Glutamatergic neuron (in vitro differentiated cells): ENCODE measurements at regions not wholly inside any gene's neighbourhood (a gene's known extent, or its start where the extent isn't known, plus 50 kb on each side); places are given as distances from the start of the nearest gene placed in this dataset.

Experiments
- DNase-seq: peaks from one replicate; pipeline ENCODE4 v3.0.0; 2022
- H3K27ac Mint-ChIP-seq: one replicate; pipeline ENCODE4 v1.8.0; 2020; ENCODE audit warnings: mild to moderate bottlenecking, mixed read lengths, inconsistent platforms; ENCODE audit not compliant: unreplicated experiment
- H3K27me3 Mint-ChIP-seq: one replicate; pipeline ENCODE4 v1.8.0; 2020; ENCODE audit warnings: mild to moderate bottlenecking, moderate library complexity, mixed read lengths, inconsistent platforms; ENCODE audit not compliant: unreplicated experiment
- H3K36me3 Mint-ChIP-seq: one replicate; pipeline ENCODE4 v1.8.0; 2020; ENCODE audit warnings: mild to moderate bottlenecking, mixed read lengths, inconsistent platforms; ENCODE audit not compliant: unreplicated experiment
- H3K4me1 Mint-ChIP-seq: one replicate; pipeline ENCODE4 v1.8.0; 2020; ENCODE audit warnings: mild to moderate bottlenecking, low read depth, mixed read lengths, inconsistent platforms; ENCODE audit not compliant: unreplicated experiment
- H3K4me3 Mint-ChIP-seq: one replicate; pipeline ENCODE4 v1.8.0; 2020; ENCODE audit warnings: mild to moderate bottlenecking, mixed read lengths, inconsistent platforms; ENCODE audit not compliant: unreplicated experiment
- H3K9me3 Mint-ChIP-seq: one replicate; pipeline ENCODE4 v1.8.0; 2020; ENCODE audit warnings: mild to moderate bottlenecking, moderate library complexity, mixed read lengths, inconsistent platforms; ENCODE audit not compliant: unreplicated experiment
- CTCF ChIP-seq: fragments of 200-600 bp; sonication (generic); IDR thresholded peaks from one replicate; pipeline ENCODE4 v1.5.0; 2021; ENCODE audit not compliant: partially characterized antibody, unreplicated experiment

DNA sequence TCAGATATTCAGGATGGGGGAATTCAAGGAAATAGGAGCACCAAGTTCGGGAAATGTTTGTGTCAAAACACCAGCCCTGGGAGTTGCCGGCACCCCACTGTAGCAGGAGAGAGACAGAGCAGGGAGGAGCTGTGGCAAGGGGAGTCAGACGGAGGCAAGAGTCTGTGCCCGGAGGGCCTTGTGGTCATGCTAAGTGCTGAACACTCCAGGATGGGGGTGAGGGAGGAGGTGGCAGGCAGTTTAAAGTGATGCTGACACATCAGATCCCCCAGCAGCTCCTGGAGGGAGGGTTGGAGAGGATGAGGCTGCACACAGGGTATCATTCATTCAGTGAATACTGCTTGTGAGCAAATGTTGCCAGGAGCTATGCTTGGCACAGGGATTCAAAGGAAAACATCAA is 150.3 kb upstream of the ETV3 start:
- Mint-ChIP-seq H3K36me3 (no peaks in the 10 kb centered on the region), H3K27me3 (peaks cover 2% of the 10 kb centered on the region), H3K4me1 (no peaks in the 10 kb centered on the region), H3K4me3 (no peak overlapping the region), H3K9me3 (no peaks in the 10 kb centered on the region), H3K27ac (no peak overlapping the region)
- DNase-seq = no peak
- TF ChIP-seq CTCF = no peak

- DNase-seq = no peak
- H3K27me3 Mint-ChIP-seq = peaks cover 2% of the 10 kb centered on the region
Measured at GRCh38 chr1:157288006-157288405, 149.8 kb upstream of the ETV3 start.

GRCh38 chr1:157287462-157287861 is 149.3 kb upstream of the ETV3 start:
- DNase-seq = no peak
- Mint-ChIP-seq H3K4me3 (no peak overlapping the region), H3K4me1 (no peaks in the 10 kb centered on the region), H3K27me3 (peaks cover 2% of the 10 kb centered on the region), H3K27ac (no peak overlapping the region), H3K36me3 (no peaks in the 10 kb centered on the region), H3K9me3 (no peaks in the 10 kb centered on the region)
- no peak for TF ChIP-seq CTCF

More at GRCh38 chr1:157288006-157288405, 149.8 kb upstream of the ETV3 start:
- H3K4me3 Mint-ChIP-seq = no peak overlapping the region
- no peaks in the 10 kb centered on the region for H3K9me3 Mint-ChIP-seq
- H3K27ac Mint-ChIP-seq = no peak overlapping the region
- H3K4me1 Mint-ChIP-seq = no peaks in the 10 kb centered on the region
- H3K36me3 Mint-ChIP-seq = no peaks in the 10 kb centered on the region
- no peak for TF ChIP-seq CTCF

DNA sequence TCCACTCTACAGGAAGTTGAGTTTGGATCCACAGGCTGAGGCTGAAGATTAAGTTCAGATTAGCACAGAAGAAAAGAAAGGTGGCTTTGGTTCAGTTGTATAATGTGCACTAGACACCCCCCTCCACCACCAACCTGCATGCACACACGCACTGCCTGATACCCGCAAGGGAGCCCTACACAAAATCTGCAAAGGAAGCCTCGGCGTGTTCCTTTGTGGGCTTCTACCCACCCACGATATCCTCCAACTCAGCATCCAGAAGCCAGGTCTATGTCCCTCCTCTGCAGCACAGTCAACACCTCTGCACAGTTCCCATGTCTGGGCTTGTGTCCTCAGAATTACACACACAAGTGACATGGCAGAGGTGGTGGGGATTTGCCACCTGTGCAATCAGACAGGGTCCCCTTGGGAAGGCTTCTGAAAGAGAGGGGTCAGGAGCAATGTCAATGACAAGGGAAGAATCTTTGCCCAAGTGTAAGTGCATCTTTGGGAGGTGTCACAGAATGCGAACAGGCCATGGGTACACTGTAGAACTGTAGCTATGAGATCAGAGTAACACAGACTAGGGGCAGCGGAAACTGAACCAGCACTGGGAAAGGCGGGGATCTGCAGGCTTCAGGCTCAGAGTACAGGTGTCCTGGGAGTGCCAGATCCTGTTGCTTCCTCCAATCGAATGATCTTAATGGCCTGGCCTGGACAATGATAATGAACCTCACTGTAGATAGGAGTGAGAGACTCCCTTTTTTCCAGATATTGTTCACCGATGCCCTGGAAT is 148.6 kb upstream of the ETV3 start:
- Mint-ChIP-seq H3K4me1 (no peaks in the 10 kb centered on the region), H3K27me3 (peaks cover 2% of the 10 kb centered on the region), H3K9me3 (no peaks in the 10 kb centered on the region), H3K36me3 (no peaks in the 10 kb centered on the region), H3K4me3 (no peak overlapping the region), H3K27ac (no peak overlapping the region)
- no peak for TF ChIP-seq CTCF
- DNase-seq = no peak

- Mint-ChIP-seq H3K4me3 (no peak overlapping the region), H3K27ac (no peak overlapping the region), H3K27me3 (peaks cover 2% of the 10 kb centered on the region), H3K4me1 (no peaks in the 10 kb centered on the region), H3K36me3 (no peaks in the 10 kb centered on the region), H3K9me3 (no peaks in the 10 kb centered on the region)
- no peak for DNase-seq
- TF ChIP-seq CTCF = no peak
Measured at GRCh38 chr1:157286096-157286495, 147.9 kb upstream of the ETV3 start.
